ENCODE measurements at regions not wholly inside any gene's neighbourhood (a gene's known extent, or its start where the extent isn't known, plus 50 kb on each side); places are given as distances from the start of the nearest gene placed in this dataset.

- TF ChIP-seq CTCF (conservative IDR thresholded peaks at IDR 0.05 in 1 of 2, IDR thresholded peaks at IDR 0.05 in 1 of 2; ENCODE audit: extremely low read depth in 1 of 2, insufficient read depth in 1 of 2, low read depth in 1 of 2, low read length in 2 of 2) (no peak), EZH2 (IDR thresholded peaks at IDR 0.05; ENCODE audit: borderline replicate concordance, low read length) (no peak)
These were observed 93.8 kb upstream of the HELT start for GRCh38 chr4:184924516-184924915.

Measured in mammary epithelial cell (primary cell).